Gastroesophageal sphincter (tissue), 3 donors: ENCODE measurements at regions not wholly inside any gene's neighbourhood (a gene's known extent, or its start where the extent isn't known, plus 50 kb on each side); places are given as distances from the start of the nearest gene placed in this dataset.

Experiments used
- EP300 ChIP-seq: sonication (generic); formaldehyde crosslinking; IDR thresholded peaks from one replicate; pipeline ENCODE4 v1.6.1; 2017; ENCODE audit warnings: antibody characterized with exemption, mild to moderate bottlenecking
- TF ChIP-seq, protein P1 (sequence below), 4 experiments: fragments of 200-600 bp in 2 of 4; fragments of 450-650 bp in 2 of 4; sonication (generic) in 1 of 4; IDR thresholded peaks; one replicate each; pipeline ENCODE4 v1.5.1; 2017 to 2019; ENCODE audit warnings: antibody characterized with exemption in 4 of 4, mild to moderate bottlenecking in 2 of 4, moderate library complexity in 2 of 4

DNA sequence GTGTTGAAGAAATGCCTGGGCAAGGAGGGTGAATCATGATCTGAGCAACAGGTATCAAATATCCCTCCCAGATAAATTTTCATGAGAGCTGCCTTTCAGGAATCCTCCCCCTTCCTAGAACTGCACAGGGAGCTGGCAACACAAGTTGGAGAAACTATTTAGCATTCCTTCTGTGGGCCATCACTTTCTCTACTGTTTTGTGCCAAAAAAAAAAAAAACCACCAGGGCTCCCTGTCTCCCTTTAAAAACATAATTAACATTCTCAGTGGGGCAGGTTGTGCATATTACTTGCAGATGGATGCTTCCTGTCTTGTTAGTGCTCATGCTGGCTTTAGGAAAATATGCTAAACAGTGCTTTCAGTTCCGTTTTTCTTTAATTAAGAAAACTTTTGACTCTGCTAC, 234.9 kb upstream of the LMCD1 start:
- TF ChIP-seq, protein P1, sequence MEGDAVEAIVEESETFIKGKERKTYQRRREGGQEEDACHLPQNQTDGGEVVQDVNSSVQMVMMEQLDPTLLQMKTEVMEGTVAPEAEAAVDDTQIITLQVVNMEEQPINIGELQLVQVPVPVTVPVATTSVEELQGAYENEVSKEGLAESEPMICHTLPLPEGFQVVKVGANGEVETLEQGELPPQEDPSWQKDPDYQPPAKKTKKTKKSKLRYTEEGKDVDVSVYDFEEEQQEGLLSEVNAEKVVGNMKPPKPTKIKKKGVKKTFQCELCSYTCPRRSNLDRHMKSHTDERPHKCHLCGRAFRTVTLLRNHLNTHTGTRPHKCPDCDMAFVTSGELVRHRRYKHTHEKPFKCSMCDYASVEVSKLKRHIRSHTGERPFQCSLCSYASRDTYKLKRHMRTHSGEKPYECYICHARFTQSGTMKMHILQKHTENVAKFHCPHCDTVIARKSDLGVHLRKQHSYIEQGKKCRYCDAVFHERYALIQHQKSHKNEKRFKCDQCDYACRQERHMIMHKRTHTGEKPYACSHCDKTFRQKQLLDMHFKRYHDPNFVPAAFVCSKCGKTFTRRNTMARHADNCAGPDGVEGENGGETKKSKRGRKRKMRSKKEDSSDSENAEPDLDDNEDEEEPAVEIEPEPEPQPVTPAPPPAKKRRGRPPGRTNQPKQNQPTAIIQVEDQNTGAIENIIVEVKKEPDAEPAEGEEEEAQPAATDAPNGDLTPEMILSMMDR (IDR thresholded peaks at IDR 0.05) = no peak
- TF ChIP-seq EP300 = no peak
